ENCODE measurements at regions not wholly inside any gene's neighbourhood (a gene's known extent, or its start where the extent isn't known, plus 50 kb on each side); places are given as distances from the start of the nearest gene placed in this dataset.

DNA sequence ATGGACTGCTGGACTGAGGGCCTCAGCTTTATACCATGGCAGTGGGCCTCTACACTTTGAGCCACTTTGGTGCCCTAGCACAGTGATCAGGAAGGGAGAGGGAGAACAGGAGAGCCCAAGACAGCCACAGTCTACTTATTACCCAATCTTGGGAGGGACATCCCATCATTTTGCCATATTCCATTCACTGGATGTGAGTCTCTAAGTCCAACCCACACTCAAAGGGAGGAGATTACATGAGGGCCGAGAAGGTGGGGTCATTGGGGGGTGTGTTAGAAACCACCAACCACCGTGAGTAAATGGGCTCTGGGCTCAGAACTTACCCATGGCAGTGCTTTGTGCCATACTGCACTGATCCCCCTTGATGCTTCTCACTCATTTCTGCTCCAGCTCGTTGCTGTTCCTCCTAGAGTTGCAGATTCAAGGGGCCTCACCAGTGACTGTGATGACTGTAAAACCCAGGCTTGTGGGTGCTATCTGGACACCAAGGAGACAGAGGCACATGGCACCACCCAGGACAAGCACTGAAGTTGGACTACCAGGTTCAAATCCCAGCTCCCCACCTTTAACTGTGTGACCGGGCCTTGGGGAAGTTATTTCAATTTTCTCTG, 97.6 kb upstream of the RAB6C start:
- no peaks in the 10 kb centered on the region for H3K9me3 ChIP-seq (ENCODE audit: control insufficient read depth, low read length)
- WGBS, 2 experiments (ENCODE audit: insufficient coverage in 2 of 2), result 83 to 86% methylated on average over 1 to 2 of the region's 4 CpGs

GRCh38 chr2:129882476-129882875, 97.0 kb upstream of the RAB6C start:
- no peak overlapping the region for H3K4me3 ChIP-seq (ENCODE audit: extremely low read depth, insufficient read depth, low read length, poor library complexity, severe bottlenecking)
- H3K9me3 ChIP-seq (ENCODE audit: control insufficient read depth, low read length), result no peaks in the 10 kb centered on the region
- 78 to 93% methylated on average over 4 to 5 of the region's 6 CpGs for WGBS, 2 experiments (ENCODE audit: insufficient coverage in 2 of 2)
- H3K36me3 ChIP-seq (ENCODE audit: control insufficient read depth, insufficient read depth, low read length), result no peaks in the 10 kb centered on the region
- H3K4me1 ChIP-seq (ENCODE audit: control insufficient read depth, insufficient read depth, low read length, poor library complexity, severe bottlenecking), result peaks cover 2% of the 10 kb centered on the region
- H3K27ac ChIP-seq (ENCODE audit: low read depth, low read length, severe bottlenecking), result no peak overlapping the region

More for the DNA sequence above, 97.6 kb upstream of the RAB6C start:
- no peak overlapping the region for H3K4me3 ChIP-seq (ENCODE audit: extremely low read depth, insufficient read depth, low read length, poor library complexity, severe bottlenecking)
- no peaks in the 10 kb centered on the region for H3K4me1 ChIP-seq (ENCODE audit: control insufficient read depth, insufficient read depth, low read length, poor library complexity, severe bottlenecking)
- H3K27ac ChIP-seq (ENCODE audit: low read depth, low read length, severe bottlenecking), result no peak overlapping the region
- no peaks in the 10 kb centered on the region for H3K36me3 ChIP-seq (ENCODE audit: control insufficient read depth, insufficient read depth, low read length)

GRCh38 chr2:129883121-129883520, 96.3 kb upstream of the RAB6C start:
- Histone ChIP-seq H3K4me1 (ENCODE audit: control insufficient read depth, insufficient read depth, low read length, poor library complexity, severe bottlenecking) (peaks cover 3% of the 10 kb centered on the region), H3K4me3 (ENCODE audit: extremely low read depth, insufficient read depth, low read length, poor library complexity, severe bottlenecking) (no peak overlapping the region), H3K27ac (ENCODE audit: low read depth, low read length, severe bottlenecking) (no peak overlapping the region), H3K36me3 (ENCODE audit: control insufficient read depth, insufficient read depth, low read length) (no peaks in the 10 kb centered on the region), H3K9me3 (ENCODE audit: control insufficient read depth, low read length) (no peaks in the 10 kb centered on the region)
- 94 to 100% methylated on average over 3 of the region's 3 CpGs for WGBS, 2 experiments (ENCODE audit: insufficient coverage in 2 of 2)

- H3K4me1 ChIP-seq (ENCODE audit: control insufficient read depth, insufficient read depth, low read length, poor library complexity, severe bottlenecking), result peaks cover 12% of the 10 kb centered on the region
- no peaks in the 10 kb centered on the region for H3K36me3 ChIP-seq (ENCODE audit: control insufficient read depth, insufficient read depth, low read length)
- no peak overlapping the region for H3K4me3 ChIP-seq (ENCODE audit: extremely low read depth, insufficient read depth, low read length, poor library complexity, severe bottlenecking)
- H3K27ac ChIP-seq (ENCODE audit: low read depth, low read length, severe bottlenecking), result no peak overlapping the region
- no peaks in the 10 kb centered on the region for H3K9me3 ChIP-seq (ENCODE audit: control insufficient read depth, low read length)
- 82 to 83% methylated on average over 1 to 4 of the region's 4 CpGs for WGBS, 2 experiments (ENCODE audit: insufficient coverage in 2 of 2)
Measured at GRCh38 chr2:129884221-129884786, 95.2 kb upstream of the RAB6C start.

- Histone ChIP-seq H3K4me3 (ENCODE audit: extremely low read depth, insufficient read depth, low read length, poor library complexity, severe bottlenecking) (no peak overlapping the region), H3K4me1 (ENCODE audit: control insufficient read depth, insufficient read depth, low read length, poor library complexity, severe bottlenecking) (peaks cover 16% of the 10 kb centered on the region), H3K9me3 (ENCODE audit: control insufficient read depth, low read length) (no peaks in the 10 kb centered on the region), H3K36me3 (ENCODE audit: control insufficient read depth, insufficient read depth, low read length) (no peaks in the 10 kb centered on the region), H3K27ac (ENCODE audit: low read depth, low read length, severe bottlenecking) (no peak overlapping the region)
- 58 to 64% methylated on average over 4 of the region's 5 CpGs for WGBS, 2 experiments (ENCODE audit: insufficient coverage in 2 of 2)
Measured at GRCh38 chr2:129885735-129886134, 93.7 kb upstream of the RAB6C start.

GRCh38 chr2:129887688-129888266, 91.7 kb upstream of the RAB6C start:
- peaks cover 16% of the 10 kb centered on the region for H3K4me1 ChIP-seq (ENCODE audit: control insufficient read depth, insufficient read depth, low read length, poor library complexity, severe bottlenecking)
- no peak overlapping the region for H3K4me3 ChIP-seq (ENCODE audit: extremely low read depth, insufficient read depth, low read length, poor library complexity, severe bottlenecking)
- H3K9me3 ChIP-seq (ENCODE audit: control insufficient read depth, low read length), result no peaks in the 10 kb centered on the region
- 88 to 100% methylated on average over 1 of the region's 3 CpGs for WGBS, 2 experiments (ENCODE audit: insufficient coverage in 2 of 2)
- H3K36me3 ChIP-seq (ENCODE audit: control insufficient read depth, insufficient read depth, low read length), result no peaks in the 10 kb centered on the region
- no peak overlapping the region for H3K27ac ChIP-seq (ENCODE audit: low read depth, low read length, severe bottlenecking)

DNA sequence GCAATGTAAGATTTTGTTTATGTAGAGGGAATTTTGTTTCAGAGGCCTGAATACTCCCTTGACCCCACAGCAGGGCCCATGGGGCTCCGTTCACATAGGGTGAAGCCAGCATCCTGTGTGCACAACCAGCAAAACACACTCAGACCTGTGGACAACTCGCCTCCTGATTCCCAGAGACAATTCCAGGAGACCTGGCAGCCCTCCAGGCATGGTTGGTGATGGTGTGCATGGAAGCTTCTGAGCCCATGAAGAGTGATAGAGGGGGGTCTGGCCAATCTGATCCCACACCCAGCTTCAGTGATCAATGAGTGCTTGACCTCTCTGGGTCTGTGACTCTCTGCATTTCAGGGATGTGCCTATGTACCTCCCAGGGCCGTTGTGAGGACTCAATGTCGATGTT, 91.0 kb upstream of the RAB6C start:
- 89 to 93% methylated on average over 2 to 3 of the region's 4 CpGs for WGBS, 2 experiments (ENCODE audit: insufficient coverage in 2 of 2)

DNA sequence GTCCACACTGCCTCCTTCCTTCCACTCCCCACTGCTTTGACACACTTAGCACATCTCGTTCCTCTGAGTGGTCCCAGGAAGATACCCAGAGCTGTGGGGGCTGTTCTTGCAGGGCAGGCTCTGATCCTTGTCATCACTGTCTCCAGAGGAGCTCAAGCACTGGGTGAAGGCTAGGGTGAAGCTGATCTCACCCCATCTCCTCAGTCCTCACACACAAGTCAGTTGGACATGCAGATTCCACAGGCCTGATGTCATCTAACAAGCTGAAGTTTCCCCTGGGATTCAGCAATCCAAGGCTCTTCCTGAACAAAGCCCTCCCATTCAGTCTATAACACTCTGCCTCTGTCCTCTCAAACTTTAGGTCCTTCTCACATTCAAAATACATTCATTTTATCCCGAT, 90.6 kb upstream of the RAB6C start:
- Histone ChIP-seq H3K4me3 (ENCODE audit: extremely low read depth, insufficient read depth, low read length, poor library complexity, severe bottlenecking) (no peak overlapping the region), H3K36me3 (ENCODE audit: control insufficient read depth, insufficient read depth, low read length) (no peaks in the 10 kb centered on the region), H3K27ac (ENCODE audit: low read depth, low read length, severe bottlenecking) (peak overlapping the region; percentile 53), H3K9me3 (ENCODE audit: control insufficient read depth, low read length) (no peaks in the 10 kb centered on the region), H3K4me1 (ENCODE audit: control insufficient read depth, insufficient read depth, low read length, poor library complexity, severe bottlenecking) (peaks cover 16% of the 10 kb centered on the region)
- 80 to 92% methylated on average over 1 to 2 of the region's 2 CpGs for WGBS, 2 experiments (ENCODE audit: insufficient coverage in 2 of 2)

More for the DNA sequence above, 91.0 kb upstream of the RAB6C start:
- H3K27ac ChIP-seq (ENCODE audit: low read depth, low read length, severe bottlenecking), result no peak overlapping the region
- H3K4me1 ChIP-seq (ENCODE audit: control insufficient read depth, insufficient read depth, low read length, poor library complexity, severe bottlenecking), result peaks cover 16% of the 10 kb centered on the region
- H3K36me3 ChIP-seq (ENCODE audit: control insufficient read depth, insufficient read depth, low read length), result no peaks in the 10 kb centered on the region
- H3K9me3 ChIP-seq (ENCODE audit: control insufficient read depth, low read length), result no peaks in the 10 kb centered on the region
- H3K4me3 ChIP-seq (ENCODE audit: extremely low read depth, insufficient read depth, low read length, poor library complexity, severe bottlenecking), result no peak overlapping the region

DNA sequence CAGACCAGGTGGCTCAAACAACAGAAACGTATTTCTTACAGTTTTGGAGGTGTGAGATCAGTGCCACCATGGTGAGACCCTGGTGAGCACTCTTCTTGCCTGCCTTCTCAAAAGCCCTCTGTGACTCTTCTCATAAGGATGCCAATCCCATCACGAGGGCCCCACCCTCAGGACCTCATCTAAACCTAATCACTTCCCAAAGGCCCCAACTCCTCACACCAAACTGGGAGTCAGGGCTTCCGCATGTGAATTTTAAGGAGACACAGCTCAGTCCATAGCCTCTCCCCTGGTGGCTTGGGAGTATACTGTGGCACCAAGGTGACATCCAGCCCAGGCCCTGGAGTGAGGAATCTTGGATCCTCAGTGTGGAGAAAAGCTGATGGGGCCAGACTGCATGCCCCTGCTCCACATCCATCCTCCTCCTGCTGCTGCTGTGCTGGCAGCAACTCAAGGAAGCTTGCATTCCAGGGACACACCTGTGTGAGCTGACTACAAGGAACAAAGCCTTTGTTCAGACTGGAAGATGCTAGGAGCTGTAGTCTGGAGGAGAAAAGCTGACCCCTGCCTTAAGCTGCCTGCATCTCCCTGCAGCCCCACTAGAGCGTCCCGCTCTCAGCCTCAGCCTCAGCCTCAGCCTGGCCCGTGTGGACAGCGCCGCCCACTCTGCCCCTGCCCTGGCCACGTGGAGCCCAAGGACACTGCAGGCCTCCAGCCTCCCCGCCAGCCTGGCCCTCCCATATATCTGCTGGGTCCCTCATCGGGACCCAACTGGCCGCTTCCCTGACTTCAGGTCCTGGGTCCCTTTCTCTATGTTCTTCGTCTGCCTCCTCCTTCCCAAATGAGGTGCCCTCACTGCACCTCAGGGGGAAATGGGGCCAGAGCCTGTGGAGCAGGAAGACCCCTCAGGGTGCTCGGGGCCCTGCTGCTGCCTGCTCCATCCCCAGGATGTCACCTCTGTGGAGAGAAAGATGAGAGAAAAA, 87.8 kb upstream of the RAB6C start:
- Histone ChIP-seq H3K4me3 (ENCODE audit: extremely low read depth, insufficient read depth, low read length, poor library complexity, severe bottlenecking) (no peak overlapping the region), H3K27ac (ENCODE audit: low read depth, low read length, severe bottlenecking) (no peak overlapping the region), H3K36me3 (ENCODE audit: control insufficient read depth, insufficient read depth, low read length) (no peaks in the 10 kb centered on the region), H3K9me3 (ENCODE audit: control insufficient read depth, low read length) (no peaks in the 10 kb centered on the region), H3K4me1 (ENCODE audit: control insufficient read depth, insufficient read depth, low read length, poor library complexity, severe bottlenecking) (peaks cover 16% of the 10 kb centered on the region)
- 79 to 83% methylated on average over 10 to 11 of the region's 14 CpGs for WGBS, 2 experiments (ENCODE audit: insufficient coverage in 2 of 2)

DNA sequence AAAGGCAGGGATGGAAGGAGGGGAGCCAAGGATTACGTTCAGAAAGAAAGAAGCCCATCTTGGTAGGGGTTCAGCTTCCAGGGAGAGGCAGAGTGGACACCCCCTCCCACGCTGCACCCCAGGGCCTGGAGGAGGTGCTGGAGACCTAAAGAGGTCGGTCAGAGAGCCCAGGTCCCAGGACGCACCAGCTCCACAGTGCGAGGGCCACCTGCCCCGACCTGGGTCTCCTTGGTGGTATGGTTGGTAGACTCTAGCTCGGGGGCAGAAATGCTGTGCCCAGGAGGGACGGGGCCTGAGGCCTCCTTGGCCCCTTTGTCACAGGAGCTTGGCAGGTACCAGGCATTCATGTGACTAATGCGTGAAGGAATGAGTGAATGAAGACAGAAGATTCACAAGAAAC, 87.1 kb upstream of the RAB6C start:
- Histone ChIP-seq H3K36me3 (ENCODE audit: control insufficient read depth, insufficient read depth, low read length) (no peaks in the 10 kb centered on the region), H3K4me1 (ENCODE audit: control insufficient read depth, insufficient read depth, low read length, poor library complexity, severe bottlenecking) (peaks cover 15% of the 10 kb centered on the region), H3K4me3 (ENCODE audit: extremely low read depth, insufficient read depth, low read length, poor library complexity, severe bottlenecking) (no peak overlapping the region), H3K9me3 (ENCODE audit: control insufficient read depth, low read length) (no peaks in the 10 kb centered on the region), H3K27ac (ENCODE audit: low read depth, low read length, severe bottlenecking) (no peak overlapping the region)
- 96 to 99% methylated on average over 7 to 9 of the region's 9 CpGs for WGBS, 2 experiments (ENCODE audit: insufficient coverage in 2 of 2)
